HCT116 (cell line): ENCODE measurements at regions not wholly inside any gene's neighbourhood (a gene's known extent, or its start where the extent isn't known, plus 50 kb on each side); places are given as distances from the start of the nearest gene placed in this dataset.
A peak's percentile ranks its signal among the peaks of the same experiment; 100 is the strongest.

Experiments
- ATAC-seq: fragments of 200-7000 bp; cut with Tn5 transposase; 2 replicates; pipeline ENCODE4 v1.9.1; 2020; ENCODE audit warnings: mild to moderate bottlenecking, moderate library complexity
- BruUV-seq: library from RNA; stranded (reverse); fragments of 400-500 nt; replicated peaks from 2 replicates; lab custom pipeline; 2021; lab: Mats Ljungman, UMichigan
- CTCF ChIA-PET: fragments of 300-600 bp; sonication (Branson Sonifier 250); formaldehyde crosslinking; loops from one replicate; lab custom pipeline; 2021; ENCODE audit warnings: antibody characterized with exemption; lab: Charles Lee
- POLR2A ChIA-PET: fragments of 300-600, 350-600 bp; sonication (Branson Sonifier 250); formaldehyde crosslinking; loops from one replicate; lab custom pipeline; 2021; ENCODE audit warnings: antibody characterized with exemption; lab: Charles Lee
- RAD21 ChIA-PET, 2 experiments: fragments of 300-600 bp; sonication (Branson Sonifier 250); formaldehyde crosslinking; loops; one replicate each; lab custom pipeline; 2023; ENCODE audit warnings: low total read pairs in 2 of 2; ENCODE audit not compliant: uncharacterized antibody in 2 of 2, unreplicated experiment in 2 of 2, low non-redundant PET in 1 of 2; lab: Charles Lee
- DNase-seq: peaks from one replicate; pipeline ENCODE4 v3.0.0-alpha.2; 2010; ENCODE audit warnings: low read depth, low spot score
- H2AFZ ChIP-seq: fragments of 200-600 bp; shearing (Covaris generic), sonication (generic); 2 replicates; pipeline ENCODE4 v1.6.1; 2017; ENCODE audit warnings: low read depth, mixed run types, mixed read lengths, antibody characterized with exemption, low read length; ENCODE audit not compliant: poor library complexity, severe bottlenecking
- H3K27ac ChIP-seq: 2 replicates; pipeline ENCODE4 v1.5.1; 2012; ENCODE audit warnings: low read depth, low read length
- H3K27me3 ChIP-seq: fragments of 200-600 bp; sonication (generic); 2 replicates; pipeline ENCODE4 v1.6.1; 2016; ENCODE audit warnings: mixed run types, low read length, mixed read lengths; ENCODE audit not compliant: insufficient read depth
- H3K36me3 ChIP-seq, 2 experiments: fragments of 200-500 bp in 1 of 2; fragments of 200-600 bp in 1 of 2; sonication (Bioruptor generic) in 1 of 2; sonication (generic) in 1 of 2; 2 replicates each; pipeline versions ENCODE4 v1.5.1 to v1.6.1; 2014 to 2016; ENCODE audit warnings: low read length in 2 of 2, inconsistent platforms in 1 of 2, mixed read lengths in 1 of 2, mixed run types in 1 of 2; ENCODE audit not compliant: insufficient read depth in 2 of 2, control insufficient read depth in 1 of 2
- H3K4me1 ChIP-seq, 2 experiments: fragments of 200-600 bp in 1 of 2; sonication (generic) in 1 of 2; 2 replicates each; pipeline versions ENCODE4 v1.5.1 to v1.6.1; 2012 to 2017; ENCODE audit warnings: low read length in 2 of 2, inconsistent platforms in 1 of 2, mild to moderate bottlenecking in 1 of 2, mixed read lengths in 1 of 2, mixed run types in 1 of 2, moderate library complexity in 1 of 2; ENCODE audit not compliant: insufficient read depth in 2 of 2, control insufficient read depth in 1 of 2
- H3K4me2 ChIP-seq: fragments of 200-600 bp; sonication (generic); 2 replicates; pipeline ENCODE4 v1.6.1; 2017; ENCODE audit warnings: mixed run types, low read length, mixed read lengths
- H3K4me3 ChIP-seq, 2 experiments: fragments of 200-600 bp in 1 of 2; sonication (generic) in 1 of 2; replicated peaks in 1 of 2; 2 replicates each; pipeline ENCODE4 v1.5.1; 2011 to 2016; ENCODE audit warnings: low read length in 2 of 2, control low read depth in 1 of 2, low read depth in 1 of 2, mild to moderate bottlenecking in 1 of 2, mixed read lengths in 1 of 2, mixed run types in 1 of 2
- H3K79me2 ChIP-seq: fragments of 200-600 bp; sonication (generic); 2 replicates; pipeline ENCODE4 v1.6.1; 2017; ENCODE audit warnings: mild to moderate bottlenecking, mixed run types, low read length, moderate library complexity, mixed read lengths; ENCODE audit not compliant: insufficient read depth
- H3K9ac ChIP-seq: fragments of 200-600 bp; sonication (generic); 2 replicates; pipeline ENCODE4 v1.6.1; 2016; ENCODE audit warnings: low read length, mixed read lengths
- H3K9me2 ChIP-seq: fragments of 200-600 bp; sonication (generic), shearing (Covaris generic); 2 replicates; pipeline ENCODE4 v1.6.1; 2017; ENCODE audit warnings: mixed run types, mild to moderate bottlenecking, moderate library complexity; ENCODE audit not compliant: insufficient read depth
- H3K9me3 ChIP-seq, 2 experiments: fragments of 200-500 bp in 1 of 2; fragments of 200-600 bp in 1 of 2; sonication (Bioruptor generic) in 1 of 2; sonication (generic) in 1 of 2; 2 replicates each; pipeline ENCODE4 v1.6.1; 2014 to 2017; ENCODE audit warnings: low read length in 2 of 2, mixed read lengths in 2 of 2, inconsistent platforms in 1 of 2, low read depth in 1 of 2, mild to moderate bottlenecking in 1 of 2, mixed run types in 1 of 2, moderate library complexity in 1 of 2; ENCODE audit not compliant: control insufficient read depth in 1 of 2, insufficient read depth in 1 of 2
- H4K20me1 ChIP-seq: fragments of 200-600 bp; sonication (generic), shearing (Covaris generic); 2 replicates; pipeline ENCODE4 v1.6.1; 2017; ENCODE audit warnings: mixed run types, mild to moderate bottlenecking, moderate library complexity; ENCODE audit not compliant: insufficient read depth
- ELF1 ChIP-seq: IDR thresholded peaks from 2 replicates; pipeline ENCODE4 v1.6.1; 2012; ENCODE audit warnings: low read depth, borderline replicate concordance
- POLR2A ChIP-seq: IDR thresholded peaks from 2 replicates; pipeline ENCODE4 v1.7.0; 2011; ENCODE audit warnings: borderline replicate concordance; ENCODE audit not compliant: insufficient read depth, insufficient read length; ENCODE audit errors: extremely low read depth
- YY1 ChIP-seq: IDR thresholded peaks from 2 replicates; pipeline ENCODE4 v1.6.1; 2011; ENCODE audit warnings: low read length, low read depth, moderate library complexity, mild to moderate bottlenecking; ENCODE audit not compliant: insufficient replicate concordance; ENCODE audit errors: extremely low read depth
- ZFX ChIP-seq: fragments of 450-650 bp; IDR thresholded peaks from 2 replicates; pipeline ENCODE4 v1.6.1; 2017
- intact Hi-C: fragments of 100-400 bp; cut with micrococcal nuclease; formaldehyde crosslinking; loops from 2 replicates; pipeline ENCODE4 v1.10.0; 2022
- TF ChIP-seq, protein P1 (sequence below), 3 experiments: fragments of 200-600 bp in 1 of 3; sonication (generic) in 1 of 3; IDR thresholded peaks in 2 of 3; conservative IDR thresholded peaks in 1 of 3; 2 replicates each; pipeline ENCODE4 v1.5.1; 2012 to 2017; ENCODE audit warnings: low read depth in 2 of 3, low read length in 2 of 3, antibody characterized with exemption in 1 of 3, borderline replicate concordance in 1 of 3, control low read depth in 1 of 3, mild to moderate bottlenecking in 1 of 3, mixed read lengths in 1 of 3, mixed run types in 1 of 3, moderate library complexity in 1 of 3; ENCODE audit not compliant: insufficient read depth in 1 of 3

DNA sequence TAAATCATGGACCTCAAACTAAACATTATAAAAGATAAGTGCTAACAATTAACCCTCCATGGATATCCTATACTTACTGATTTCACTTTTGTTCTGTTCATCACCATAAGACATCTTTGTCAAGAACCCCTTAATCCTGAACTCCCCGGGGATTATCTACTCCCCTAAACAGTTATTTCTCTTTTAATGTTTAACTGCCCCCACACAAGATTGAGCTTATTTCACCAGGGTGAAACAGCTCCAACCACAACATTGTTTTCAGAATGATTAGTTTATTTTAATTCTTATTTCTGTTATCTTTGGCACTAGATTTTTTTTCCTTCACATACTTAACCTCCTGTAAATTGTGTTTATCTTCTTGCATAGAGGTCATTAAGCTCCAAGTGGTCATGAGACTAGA lies 103.2 kb upstream of the HCN1 start:
- peaks cover 0 to 2% of the 10 kb centered on the region in 2 experiments; a peak in 2 of 4 replicates for H3K4me1 ChIP-seq
- ChIA-PET CTCF (no interaction called here), RAD21 (no interaction called here), POLR2A (no interaction called here)
- no peak overlapping the region for H2AFZ ChIP-seq
- H3K9me2 ChIP-seq, result no peaks in the 10 kb centered on the region
- no peak overlapping the region for H3K4me3 ChIP-seq
- no peaks in the 10 kb centered on the region for H3K79me2 ChIP-seq
- H3K9me3 ChIP-seq, result no peaks in the 10 kb centered on the region
- H3K36me3 ChIP-seq, result no peaks in the 10 kb centered on the region
- H3K9ac ChIP-seq, result no peak overlapping the region
- no peak overlapping the region for H3K27ac ChIP-seq
- no TSS peak for BruUV-seq
- no peaks in the 10 kb centered on the region for H3K27me3 ChIP-seq
- intact Hi-C loops, result no loop called here
- no peak overlapping the region for H3K4me2 ChIP-seq
- ATAC-seq (no peak), DNase-seq (no peak)
- H4K20me1 ChIP-seq, result no peaks in the 10 kb centered on the region
- no peak for TF ChIP-seq YY1
- TF ChIP-seq, protein P1, sequence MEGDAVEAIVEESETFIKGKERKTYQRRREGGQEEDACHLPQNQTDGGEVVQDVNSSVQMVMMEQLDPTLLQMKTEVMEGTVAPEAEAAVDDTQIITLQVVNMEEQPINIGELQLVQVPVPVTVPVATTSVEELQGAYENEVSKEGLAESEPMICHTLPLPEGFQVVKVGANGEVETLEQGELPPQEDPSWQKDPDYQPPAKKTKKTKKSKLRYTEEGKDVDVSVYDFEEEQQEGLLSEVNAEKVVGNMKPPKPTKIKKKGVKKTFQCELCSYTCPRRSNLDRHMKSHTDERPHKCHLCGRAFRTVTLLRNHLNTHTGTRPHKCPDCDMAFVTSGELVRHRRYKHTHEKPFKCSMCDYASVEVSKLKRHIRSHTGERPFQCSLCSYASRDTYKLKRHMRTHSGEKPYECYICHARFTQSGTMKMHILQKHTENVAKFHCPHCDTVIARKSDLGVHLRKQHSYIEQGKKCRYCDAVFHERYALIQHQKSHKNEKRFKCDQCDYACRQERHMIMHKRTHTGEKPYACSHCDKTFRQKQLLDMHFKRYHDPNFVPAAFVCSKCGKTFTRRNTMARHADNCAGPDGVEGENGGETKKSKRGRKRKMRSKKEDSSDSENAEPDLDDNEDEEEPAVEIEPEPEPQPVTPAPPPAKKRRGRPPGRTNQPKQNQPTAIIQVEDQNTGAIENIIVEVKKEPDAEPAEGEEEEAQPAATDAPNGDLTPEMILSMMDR (IDR thresholded peaks at IDR 0.05 in 2 of 3, conservative IDR thresholded peaks at IDR 0.05 in 1 of 3; ENCODE audit: borderline replicate concordance in 1 of 3, insufficient read depth in 1 of 3, low read depth in 2 of 3, low read length in 2 of 3), result no peak
- TF ChIP-seq, all 23 proteins: peak for 0

DNA sequence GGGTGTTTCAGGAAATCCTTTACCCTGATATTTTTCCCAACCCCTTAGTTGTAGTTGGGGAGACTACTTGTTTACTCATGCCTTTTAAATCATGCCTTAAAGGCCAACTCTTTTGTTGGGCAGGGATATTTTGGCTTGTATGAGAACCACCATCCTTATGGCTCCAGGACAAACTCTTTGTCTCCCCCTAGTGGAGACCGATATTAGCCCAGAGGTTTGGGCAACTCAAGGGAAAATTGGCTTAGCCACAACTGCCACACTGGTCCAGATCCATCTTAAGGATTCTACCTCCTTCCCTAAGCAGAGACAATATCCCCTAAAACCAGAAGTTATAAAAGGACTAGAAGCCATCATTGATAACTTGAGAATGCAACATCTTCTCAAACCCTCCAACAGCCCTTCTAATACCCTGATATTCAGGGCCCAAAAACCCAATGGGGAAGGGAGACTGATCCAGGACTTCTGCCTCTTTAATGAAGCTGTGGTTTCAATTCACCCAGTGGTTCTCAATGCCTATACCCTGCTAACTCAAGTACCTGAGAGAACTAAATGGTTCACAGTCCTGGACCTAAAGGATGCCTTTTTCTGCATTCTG lies 100.9 kb upstream of the HCN1 start:
- DNase-seq, result no peak
- H3K9me3 ChIP-seq, result no peaks in the 10 kb centered on the region

More for the DNA sequence above, 100.9 kb upstream of the HCN1 start:
- Histone ChIP-seq H3K27ac (no peak overlapping the region), H3K4me2 (no peak overlapping the region), H2AFZ (no peak overlapping the region), H3K4me1 (peaks cover 6 to 11% of the 10 kb centered on the region in 2 experiments; a peak in 3 of 4 replicates), H3K4me3 (no peak overlapping the region), H3K9ac (no peak overlapping the region), H3K36me3 (no peaks in the 10 kb centered on the region), H3K27me3 (no peaks in the 10 kb centered on the region), H3K9me2 (no peaks in the 10 kb centered on the region), H3K79me2 (no peaks in the 10 kb centered on the region), H4K20me1 (no peaks in the 10 kb centered on the region)
- CTCF ChIA-PET, result no interaction called here
- ATAC-seq, result peak; percentile 69
- TF ChIP-seq ZFX (no peak), ELF1 (no peak), POLR2A (no peak)
- TF ChIP-seq, protein P1 (IDR thresholded peaks at IDR 0.05 in 2 of 3, conservative IDR thresholded peaks at IDR 0.05 in 1 of 3; ENCODE audit: borderline replicate concordance in 1 of 3, insufficient read depth in 1 of 3, low read depth in 2 of 3, low read length in 2 of 3), result peak; percentile 9 to 80 (median 78); a peak in 5 of 6 replicates
- POLR2A ChIA-PET, result no interaction called here
- RAD21 ChIA-PET, result no interaction called here
- BruUV-seq, result no TSS peak
- intact Hi-C loops, result no loop called here
